ENCODE measurements at regions not wholly inside any gene's neighbourhood (a gene's known extent, or its start where the extent isn't known, plus 50 kb on each side); places are given as distances from the start of the nearest gene placed in this dataset.

GRCh38 chr2:23078784-23079434 is 306.1 kb upstream of the KLHL29 start:
- TF ChIP-seq CTCF (IDR thresholded peaks at IDR 0.05) (no peak), EZH2phosphoT487 (IDR thresholded peaks at IDR 0.05) (no peak), EZH2 (IDR thresholded peaks at IDR 0.05) (no peak)
